Neural progenitor cell (in vitro differentiated cells): ENCODE measurements at regions not wholly inside any gene's neighbourhood (a gene's known extent, or its start where the extent isn't known, plus 50 kb on each side); places are given as distances from the start of the nearest gene placed in this dataset.
"Not testable (repeated sequence)": the region's sequence is repeated elsewhere in the genome, so short reads cannot be mapped to it uniquely, and the experiment has no call there.

Source experiments
- DNase-seq: peaks from one replicate; pipeline ENCODE4 v3.0.0-alpha.2; 2016; ENCODE audit warnings: low spot score
- H2AFZ ChIP-seq: fragments of 200-600 bp; sonication (generic); replicated peaks from 2 replicates; pipeline ENCODE4 v1.6.1; 2016; ENCODE audit warnings: antibody characterized with exemption
- H3F3A ChIP-seq: fragments of 200-600 bp; sonication (generic); 2 replicates; pipeline ENCODE4 v1.6.1; 2016; ENCODE audit warnings: antibody characterized with exemption, low read depth
- H3K27ac ChIP-seq: fragments of 200-600 bp; sonication (generic); 2 replicates; pipeline ENCODE4 v1.5.1; 2016; ENCODE audit warnings: mild to moderate bottlenecking
- H3K27me3 ChIP-seq: fragments of 200-600 bp; sonication (generic); 2 replicates; pipeline ENCODE4 v1.6.1; 2016; ENCODE audit warnings: mild to moderate bottlenecking, moderate library complexity
- H3K36me3 ChIP-seq: fragments of 200-600 bp; sonication (generic); 2 replicates; pipeline ENCODE4 v1.5.1; 2016
- H3K4me1 ChIP-seq: fragments of 200-600 bp; sonication (generic); 2 replicates; pipeline ENCODE4 v1.6.1; 2016; ENCODE audit warnings: mixed run types
- H3K4me2 ChIP-seq: fragments of 200-600 bp; sonication (generic); 2 replicates; pipeline ENCODE4 v1.6.1; 2016
- H3K4me3 ChIP-seq: fragments of 200-600 bp; sonication (generic); 2 replicates; pipeline ENCODE4 v1.5.1; 2016
- H3K79me2 ChIP-seq: fragments of 200-600 bp; sonication (generic); 2 replicates; pipeline ENCODE4 v1.6.1; 2016; ENCODE audit warnings: low read depth
- H3K9ac ChIP-seq: fragments of 200-600 bp; sonication (generic); 2 replicates; pipeline ENCODE4 v1.6.1; 2016
- H3K9me3 ChIP-seq: fragments of 200-600 bp; sonication (generic); 2 replicates; pipeline ENCODE4 v1.5.1; 2016; ENCODE audit warnings: low read depth
- H4K20me1 ChIP-seq: fragments of 200-600 bp; sonication (generic); 2 replicates; pipeline ENCODE4 v1.6.1; 2016; ENCODE audit warnings: low read depth
- H3K27ac Mint-ChIP-seq: 3 replicates; pipeline ENCODE4 v1.8.0; 2021; ENCODE audit warnings: mixed read lengths
- H3K27me3 Mint-ChIP-seq: 2 replicates; pipeline ENCODE4 v1.8.0; 2022; ENCODE audit warnings: low read depth, mild to moderate bottlenecking, inconsistent platforms, moderate library complexity, mixed read lengths; ENCODE audit not compliant: insufficient read depth
- H3K36me3 Mint-ChIP-seq: 3 replicates; pipeline ENCODE4 v1.8.0; 2021; ENCODE audit warnings: mixed read lengths
- H3K4me1 Mint-ChIP-seq: 3 replicates; pipeline ENCODE4 v1.8.0; 2021; ENCODE audit warnings: mixed read lengths
- H3K4me3 Mint-ChIP-seq: 3 replicates; pipeline ENCODE4 v1.8.0; 2021; ENCODE audit warnings: mild to moderate bottlenecking, moderate library complexity, mixed read lengths
- H3K9me3 Mint-ChIP-seq: 3 replicates; pipeline ENCODE4 v1.8.0; 2020; ENCODE audit warnings: mixed read lengths
- CTCF ChIP-seq: fragments of 200-600 bp; sonication (generic); IDR thresholded peaks from 2 replicates; pipeline ENCODE4 v1.5.1; 2017; ENCODE audit warnings: antibody characterized with exemption, mild to moderate bottlenecking
- EZH2 ChIP-seq: fragments of 200-600 bp; sonication (generic); IDR thresholded peaks from 2 replicates; pipeline ENCODE4 v1.6.1; 2017; ENCODE audit warnings: antibody characterized with exemption, mild to moderate bottlenecking, moderate library complexity
- EZH2phosphoT487 ChIP-seq: fragments of 200-600 bp; sonication (generic); IDR thresholded peaks from 2 replicates; pipeline ENCODE4 v1.6.1; 2017; ENCODE audit warnings: antibody characterized with exemption

GRCh38 chr10:130974166-130974565 lies 337.4 kb downstream of the TCERG1L start:
- Histone ChIP-seq H3F3A (no peaks in the 10 kb centered on the region), H3K36me3 (no peaks in the 10 kb centered on the region), H3K9me3 (no peaks in the 10 kb centered on the region), H3K27me3 (no peaks in the 10 kb centered on the region), H3K79me2 (no peaks in the 10 kb centered on the region), H2AFZ (no peak overlapping the region), H3K9ac (no peak overlapping the region), H3K27ac (no peak overlapping the region), H3K4me1 (no peaks in the 10 kb centered on the region), H3K4me2 (no peak overlapping the region), H4K20me1 (no peaks in the 10 kb centered on the region), H3K4me3 (no peak overlapping the region)
- no peak for DNase-seq
- TF ChIP-seq EZH2 = no peak
- TF ChIP-seq CTCF = no peak
- no peak for TF ChIP-seq EZH2phosphoT487
- Mint-ChIP-seq H3K9me3 (no peaks in the 10 kb centered on the region), H3K27ac (no peak overlapping the region), H3K4me3 (no peak overlapping the region), H3K36me3 (no peaks in the 10 kb centered on the region), H3K27me3 (peaks cover 3% of the 10 kb centered on the region), H3K4me1 (no peaks in the 10 kb centered on the region)

- H2AFZ ChIP-seq, H3F3A ChIP-seq, H4K20me1 ChIP-seq, H3K27ac ChIP-seq, H3K9me3 Mint-ChIP-seq, H3K4me1 ChIP-seq, DNase-seq, H3K4me3 ChIP-seq, H3K36me3 Mint-ChIP-seq, H3K4me2 ChIP-seq, H3K36me3 ChIP-seq, H3K27me3 Mint-ChIP-seq, H3K9me3 ChIP-seq, H3K4me3 Mint-ChIP-seq, H3K79me2 ChIP-seq, H3K27ac Mint-ChIP-seq, H3K27me3 ChIP-seq, H3K4me1 Mint-ChIP-seq, H3K9ac ChIP-seq: not testable (repeated sequence)
These were observed 336.2 kb downstream of the TCERG1L start for GRCh38 chr10:130975351-130975750.

GRCh38 chr10:130982802-130983201 lies 328.7 kb downstream of the TCERG1L start:
- Histone ChIP-seq H3K4me1 (no peaks in the 10 kb centered on the region), H3K4me2 (no peak overlapping the region), H4K20me1 (no peaks in the 10 kb centered on the region), H3K36me3 (no peaks in the 10 kb centered on the region), H3K9ac (no peak overlapping the region), H3K79me2 (no peaks in the 10 kb centered on the region), H3F3A (peaks cover 13% of the 10 kb centered on the region), H3K27me3 (no peaks in the 10 kb centered on the region), H2AFZ (no peak overlapping the region), H3K9me3 (no peaks in the 10 kb centered on the region), H3K27ac (no peak overlapping the region), H3K4me3 (no peak overlapping the region)
- peaks cover 7% of the 10 kb centered on the region for H3K4me1 Mint-ChIP-seq
- no peak overlapping the region for H3K4me3 Mint-ChIP-seq
- H3K36me3 Mint-ChIP-seq = no peaks in the 10 kb centered on the region
- DNase-seq = no peak
- no peak for TF ChIP-seq EZH2
- no peak for TF ChIP-seq EZH2phosphoT487
- TF ChIP-seq CTCF = no peak
- no peak overlapping the region for H3K27ac Mint-ChIP-seq
- peaks cover 5% of the 10 kb centered on the region for H3K27me3 Mint-ChIP-seq
- peaks cover 12% of the 10 kb centered on the region for H3K9me3 Mint-ChIP-seq

- H3K4me2 ChIP-seq = no peak overlapping the region
- no peak for TF ChIP-seq EZH2
- no peak for TF ChIP-seq CTCF
- no peak for TF ChIP-seq EZH2phosphoT487
- no peak overlapping the region for H3K9ac ChIP-seq
- no peak for DNase-seq
- Mint-ChIP-seq H3K4me1 (peaks cover 7% of the 10 kb centered on the region), H3K9me3 (peaks cover 12% of the 10 kb centered on the region), H3K4me3 (no peak overlapping the region), H3K27me3 (peaks cover 5% of the 10 kb centered on the region), H3K27ac (peak overlapping the region; percentile 48), H3K36me3 (no peaks in the 10 kb centered on the region)
- no peaks in the 10 kb centered on the region for H3K79me2 ChIP-seq
- H3K27me3 ChIP-seq = no peaks in the 10 kb centered on the region
- H4K20me1 ChIP-seq = no peaks in the 10 kb centered on the region
- H3K4me3 ChIP-seq = no peak overlapping the region
- no peaks in the 10 kb centered on the region for H3K4me1 ChIP-seq
- H3F3A ChIP-seq = peaks cover 13% of the 10 kb centered on the region
- H2AFZ ChIP-seq = no peak overlapping the region
- H3K36me3 ChIP-seq = no peaks in the 10 kb centered on the region
- no peaks in the 10 kb centered on the region for H3K9me3 ChIP-seq
- H3K27ac ChIP-seq = no peak overlapping the region
These were observed 327.8 kb downstream of the TCERG1L start for GRCh38 chr10:130983749-130984148.
